Motor neuron (in vitro differentiated cells): ENCODE measurements at regions not wholly inside any gene's neighbourhood (a gene's known extent, or its start where the extent isn't known, plus 50 kb on each side); places are given as distances from the start of the nearest gene placed in this dataset.
A peak's percentile ranks its signal among the peaks of the same experiment; 100 is the strongest.

Source experiments
- ATAC-seq, 8 experiments: fragments of 200-7000 bp; cut with Tn5 transposase; replicated peaks in 6 of 8; 2 replicates each; pipeline ENCODE4 v1.8.0; 2021; ENCODE audit warnings: mild to moderate bottlenecking in 8 of 8, moderate library complexity in 8 of 8
- H3K27ac ChIP-seq, 2 donors: fragments of 250-450 bp; sonication (Bioruptor Pico); 2 replicates each; pipeline ENCODE4 v1.9.0; 2021; ENCODE audit warnings: antibody characterized with exemption in 2 of 2, mild to moderate bottlenecking in 2 of 2, moderate library complexity in 1 of 2
- H3K4me1 ChIP-seq, 2 donors: fragments of 250-450 bp; sonication (Bioruptor Pico); replicated peaks in 1 of 2; 2 replicates each; pipeline ENCODE4 v1.6.1; 2021; ENCODE audit warnings: antibody characterized with exemption in 2 of 2, mild to moderate bottlenecking in 2 of 2, moderate library complexity in 1 of 2
- H3K4me3 ChIP-seq, 5 donors: fragments of 250-450 bp; sonication (Bioruptor Pico); 2 replicates each; pipeline ENCODE4 v1.9.0; 2021; ENCODE audit warnings: antibody characterized with exemption in 5 of 5, mild to moderate bottlenecking in 5 of 5, moderate library complexity in 4 of 5
- WGBS, 10 experiments: fragments of 450-650 bp; shearing (Covaris generic); methylation state at CpG; one replicate each; pipeline ENCODE4 v1.0.0; 2022; 5-methylcytosine and 5-hydroxymethylcytosine counted together
- in situ Hi-C, 9 experiments: fragments of 400-800 bp; cut with MboI; loops; one replicate each; pipeline ENCODE4 v1.15.0; 2021; ENCODE audit warnings: low sequenced_read_pairs in 9 of 9, low pct_unique_long_range_greater_than_20kb in 2 of 9; ENCODE audit not compliant: unreplicated experiment in 9 of 9

DNA sequence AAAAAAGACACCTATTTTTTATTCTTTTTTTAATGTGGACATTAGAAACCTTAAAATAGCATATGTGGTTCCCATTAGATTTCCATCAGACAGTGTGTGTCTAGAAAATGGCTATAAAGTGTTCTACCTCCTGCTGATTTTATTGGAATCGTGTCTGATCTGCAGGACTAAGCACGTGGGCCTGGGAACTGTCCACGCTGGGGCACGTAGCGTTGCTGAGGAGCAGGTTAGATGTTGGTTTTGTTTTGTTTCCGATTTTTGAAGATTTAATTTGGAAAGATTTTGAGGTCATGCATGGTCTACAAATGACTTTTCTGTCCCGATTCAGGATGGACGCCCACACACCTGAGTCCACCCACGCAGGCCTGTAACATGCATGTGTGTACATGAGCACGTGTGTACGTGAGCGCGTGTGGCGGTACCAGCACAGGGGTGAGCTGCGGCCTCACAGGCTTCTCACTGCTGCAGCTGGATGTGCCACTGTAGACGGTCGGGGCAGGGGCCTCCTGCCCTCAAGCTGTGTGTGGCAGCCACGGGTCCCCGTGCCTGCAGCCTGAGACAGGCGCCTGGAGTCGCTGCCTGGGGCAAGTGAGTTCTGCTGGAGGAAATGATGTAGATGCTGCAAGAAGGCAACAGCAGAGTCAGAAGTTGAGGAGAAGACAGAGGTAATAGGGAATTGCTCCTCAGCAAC lies 99.7 kb upstream of the CTDP1 start:
- no peaks in the 10 kb centered on the region for H3K4me1 ChIP-seq
- no peak overlapping the region for H3K27ac ChIP-seq
- in situ Hi-C loops, result no loop called here
- WGBS, 10 experiments, result 68 to 93% (median 83%) methylated on average over 5 to 14 of the region's 21 CpGs; no CpG with 5 or more reads in 6 of the 10 experiments
- no peak overlapping the region for H3K4me3 ChIP-seq
- ATAC-seq, result no peak

DNA sequence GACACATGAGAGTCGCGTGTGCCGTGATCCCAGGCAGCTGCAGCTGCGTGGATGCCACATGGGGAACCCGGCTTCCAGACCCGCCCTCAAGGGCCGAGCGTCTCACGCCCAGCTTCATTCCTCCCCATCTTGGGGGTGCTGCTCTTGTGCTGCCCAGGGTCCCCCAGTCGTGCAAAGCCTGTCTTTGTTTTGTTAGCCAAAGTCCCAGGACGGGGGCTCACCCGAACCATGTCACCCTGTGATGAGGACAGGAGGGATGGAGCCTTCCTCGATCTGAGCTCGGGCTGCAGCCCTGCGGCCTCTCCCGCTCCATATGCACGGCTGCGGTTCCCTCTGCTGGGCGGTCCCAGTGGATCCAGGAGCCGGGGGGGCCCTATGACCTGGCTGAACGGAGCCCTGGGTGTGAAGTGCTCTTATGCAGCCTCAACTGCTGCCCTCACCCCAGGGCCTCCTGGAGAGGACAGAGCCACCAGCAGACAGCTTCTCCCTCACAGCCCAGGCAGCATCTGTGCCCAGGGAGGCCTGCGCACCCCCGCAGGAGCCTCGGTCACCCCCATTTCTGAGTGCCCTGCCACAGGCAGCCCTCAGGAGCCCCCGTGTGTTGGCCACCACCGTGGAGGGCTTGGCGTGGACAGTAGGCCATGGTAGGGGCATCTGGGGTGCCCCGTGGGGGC lies 99.0 kb upstream of the CTDP1 start:
- ATAC-seq, result peak in 1 of 8 experiments; percentile 33
- Histone ChIP-seq H3K27ac (no peak overlapping the region), H3K4me3 (no peak overlapping the region), H3K4me1 (no peaks in the 10 kb centered on the region)
- WGBS, 10 experiments, result 64 to 95% (median 85%) methylated on average over 2 to 8 of the region's 28 CpGs; no CpG with 5 or more reads in 6 of the 10 experiments
- in situ Hi-C loops, result no loop called here

DNA sequence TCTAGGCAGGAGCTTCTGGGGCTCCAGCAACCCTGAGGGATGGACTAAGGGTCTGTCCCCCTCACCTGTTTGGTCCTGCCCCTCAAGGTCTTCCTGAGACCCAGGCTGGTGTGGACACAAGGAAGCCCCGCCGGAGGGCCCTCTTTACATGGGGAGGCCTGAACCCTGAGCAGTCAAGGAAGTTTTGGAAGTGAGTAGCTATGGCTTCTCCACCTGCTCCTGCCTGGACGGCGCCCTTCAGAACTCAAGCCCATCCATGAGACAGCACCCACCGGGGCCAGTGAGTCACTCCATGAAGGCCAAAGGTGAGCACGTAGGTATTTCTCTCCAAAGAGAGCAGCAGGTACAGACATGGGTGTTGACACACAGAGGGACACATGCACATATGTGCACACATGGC lies 98.2 kb upstream of the CTDP1 start:
- no peak for ATAC-seq
- Histone ChIP-seq H3K4me1 (no peaks in the 10 kb centered on the region), H3K4me3 (no peak overlapping the region), H3K27ac (no peak overlapping the region)
- in situ Hi-C loops, result no loop called here
- 67 to 100% (median 81%) methylated on average over 1 to 6 of the region's 6 CpGs; no CpG with 5 or more reads in 6 of the 10 experiments for WGBS, 10 experiments

DNA sequence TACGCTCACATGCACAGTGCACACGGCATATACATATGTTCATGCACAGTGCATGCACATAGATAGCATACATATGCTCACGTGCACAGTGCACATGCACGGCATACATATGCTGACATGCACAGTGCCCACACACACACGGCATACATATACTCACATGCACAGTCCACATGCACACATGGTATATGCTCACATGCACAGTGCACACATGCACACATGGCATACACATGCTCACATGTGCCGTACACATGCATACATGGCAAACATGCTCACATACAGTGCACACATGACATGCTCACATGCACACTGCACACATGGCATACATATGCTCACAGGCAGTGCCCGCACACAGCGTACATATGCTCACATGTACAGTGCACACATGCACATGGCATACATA lies 97.7 kb upstream of the CTDP1 start:
- 60 to 100% (median 90%) methylated on average over 1 to 6 of the region's 8 CpGs; no CpG with 5 or more reads in 1 of the 10 experiments for WGBS, 10 experiments

DNA sequence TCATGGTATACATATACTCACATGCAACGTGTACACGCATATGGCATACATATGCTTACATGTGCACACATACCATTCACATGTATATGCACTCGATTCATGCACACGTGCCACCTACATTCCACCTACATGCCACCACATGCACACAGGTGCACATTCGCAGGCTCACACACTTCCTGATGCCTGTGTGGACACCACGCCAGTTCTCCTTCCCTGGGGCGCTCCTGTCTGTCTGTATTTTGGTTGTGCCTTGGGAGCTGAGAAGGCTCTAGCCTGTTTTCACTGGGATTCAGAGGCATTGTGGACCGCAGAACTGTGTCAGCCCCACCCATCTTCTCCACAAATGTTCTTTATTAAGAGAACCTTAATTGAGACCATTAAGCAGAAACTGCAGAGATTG lies 96.6 kb upstream of the CTDP1 start:
- Histone ChIP-seq H3K4me1 (peaks cover 0 to under 1% of the 10 kb centered on the region in 2 donors), H3K4me3 (no peak overlapping the region), H3K27ac (no peak overlapping the region)
- WGBS, 10 experiments, result 4 to 100% (median 74%) methylated on average over 2 to 6 of the region's 8 CpGs; no CpG with 5 or more reads in 4 of the 10 experiments
- ATAC-seq, result no peak
- in situ Hi-C loops, result no loop called here

More for the DNA sequence above, 97.7 kb upstream of the CTDP1 start:
- Histone ChIP-seq H3K4me3 (no peak overlapping the region), H3K27ac (no peak overlapping the region), H3K4me1 (no peaks in the 10 kb centered on the region)
- in situ Hi-C loops, result no loop called here
- ATAC-seq, result peak in 1 of 8 experiments; percentile 9

DNA sequence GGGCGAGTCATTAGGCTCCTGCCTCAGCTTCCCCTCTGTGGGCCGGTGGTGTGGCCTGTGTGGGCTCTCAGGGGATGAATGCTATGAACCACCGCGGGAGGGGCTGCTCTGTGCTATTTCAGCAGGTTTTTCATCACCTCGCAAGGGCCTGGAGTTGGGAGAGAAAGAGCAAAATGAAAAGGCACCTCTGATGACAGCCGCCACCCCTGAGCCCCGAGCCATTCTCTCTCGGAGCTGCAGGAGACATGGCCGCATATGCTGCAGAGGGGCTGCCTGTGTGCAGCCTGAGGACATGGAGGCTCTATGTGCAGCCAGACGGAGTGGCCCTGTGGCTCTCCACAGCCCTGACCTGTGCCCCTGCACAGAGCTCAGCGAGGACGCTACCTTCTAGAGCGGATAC lies 96.2 kb upstream of the CTDP1 start:
- no peak for ATAC-seq
- H3K4me1 ChIP-seq, result peaks cover 2 to 5% of the 10 kb centered on the region in 2 donors
- 0 to 100% (median 49%) methylated on average over 1 to 6 of the region's 13 CpGs; no CpG with 5 or more reads in 6 of the 10 experiments for WGBS, 10 experiments
- H3K4me3 ChIP-seq, result no peak overlapping the region
- in situ Hi-C loops, result no loop called here
- no peak overlapping the region for H3K27ac ChIP-seq

DNA sequence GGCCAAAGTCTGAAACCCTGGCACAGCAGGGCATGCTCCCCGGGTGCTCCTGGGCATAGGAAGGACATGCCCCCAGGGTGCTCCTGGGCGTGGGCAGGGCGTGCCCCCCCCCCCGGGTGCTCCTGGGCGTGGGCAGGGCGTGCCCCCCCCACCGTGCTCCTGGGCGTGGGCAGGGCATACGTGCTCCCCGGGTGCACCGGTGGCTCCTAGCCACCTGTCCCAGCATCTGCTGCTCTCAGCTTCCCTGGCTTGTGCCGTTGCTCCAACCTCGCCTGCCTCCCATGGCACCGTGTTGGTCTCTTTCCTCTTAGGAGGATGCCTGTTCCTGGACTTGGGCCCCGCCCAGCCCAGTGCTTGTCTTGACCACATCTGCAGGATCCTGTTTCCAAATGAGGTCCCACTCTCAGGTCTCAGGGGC lies 95.6 kb upstream of the CTDP1 start:
- WGBS, 10 experiments, result 72% methylated on average over 3 of the region's 15 CpGs; no CpG with 5 or more reads in 9 of the 10 experiments
- Histone ChIP-seq H3K27ac (no peak overlapping the region), H3K4me1 (peaks cover 8 to 11% of the 10 kb centered on the region in 2 donors), H3K4me3 (no peak overlapping the region)
- in situ Hi-C loops, result no loop called here
- ATAC-seq, result no peak

DNA sequence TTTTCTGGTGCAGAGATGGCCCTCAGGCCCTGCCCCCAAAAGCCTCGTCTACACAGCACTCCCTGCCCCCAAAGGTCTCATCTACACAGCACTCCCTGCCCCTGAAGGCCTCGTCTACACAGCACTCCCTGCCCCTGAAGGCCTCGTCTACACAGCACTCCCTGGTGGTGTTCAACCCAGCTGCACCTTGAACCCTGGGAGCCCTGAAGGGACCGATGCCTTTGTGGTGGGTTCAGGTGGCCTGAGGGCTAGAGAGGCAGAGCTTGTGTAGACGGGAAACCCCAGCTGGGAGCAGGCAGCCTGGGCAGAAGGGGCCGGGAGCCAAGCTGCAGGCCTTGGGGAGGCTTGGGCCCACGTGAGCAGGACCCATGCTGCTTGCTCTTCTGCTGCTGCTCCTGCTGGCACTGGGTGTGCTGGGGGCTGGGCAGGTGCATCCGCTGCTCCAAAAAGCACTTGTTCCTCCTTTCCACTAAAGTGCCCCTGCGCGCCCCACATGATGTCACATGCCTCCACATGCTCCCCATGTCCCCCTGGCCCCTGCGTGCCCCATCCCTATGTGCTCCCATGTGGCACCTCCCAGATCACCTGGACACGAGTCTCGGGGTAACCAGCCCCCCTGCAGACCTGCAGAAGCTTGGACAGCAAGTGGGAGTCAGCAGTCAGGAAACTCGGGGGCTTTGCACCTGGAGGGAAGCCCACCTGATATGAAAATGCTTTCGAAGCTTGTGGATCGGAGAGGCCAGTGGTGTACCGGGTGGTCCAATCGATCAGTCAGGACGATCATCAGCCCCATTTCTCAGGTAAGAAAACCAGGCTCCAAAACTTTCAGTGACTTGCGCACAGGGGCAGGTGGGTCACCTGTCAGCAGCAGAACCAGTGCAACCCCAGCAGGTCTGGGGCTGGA lies 94.9 kb upstream of the CTDP1 start:
- Histone ChIP-seq H3K4me3 (no peak overlapping the region), H3K4me1 (peaks cover 11 to 16% of the 10 kb centered on the region in 2 donors), H3K27ac (no peak overlapping the region)
- in situ Hi-C loops, result no loop called here
- no peak for ATAC-seq
- 0 to 100% (median 60%) methylated on average over 1 to 3 of the region's 20 CpGs; no CpG with 5 or more reads in 5 of the 10 experiments for WGBS, 10 experiments

DNA sequence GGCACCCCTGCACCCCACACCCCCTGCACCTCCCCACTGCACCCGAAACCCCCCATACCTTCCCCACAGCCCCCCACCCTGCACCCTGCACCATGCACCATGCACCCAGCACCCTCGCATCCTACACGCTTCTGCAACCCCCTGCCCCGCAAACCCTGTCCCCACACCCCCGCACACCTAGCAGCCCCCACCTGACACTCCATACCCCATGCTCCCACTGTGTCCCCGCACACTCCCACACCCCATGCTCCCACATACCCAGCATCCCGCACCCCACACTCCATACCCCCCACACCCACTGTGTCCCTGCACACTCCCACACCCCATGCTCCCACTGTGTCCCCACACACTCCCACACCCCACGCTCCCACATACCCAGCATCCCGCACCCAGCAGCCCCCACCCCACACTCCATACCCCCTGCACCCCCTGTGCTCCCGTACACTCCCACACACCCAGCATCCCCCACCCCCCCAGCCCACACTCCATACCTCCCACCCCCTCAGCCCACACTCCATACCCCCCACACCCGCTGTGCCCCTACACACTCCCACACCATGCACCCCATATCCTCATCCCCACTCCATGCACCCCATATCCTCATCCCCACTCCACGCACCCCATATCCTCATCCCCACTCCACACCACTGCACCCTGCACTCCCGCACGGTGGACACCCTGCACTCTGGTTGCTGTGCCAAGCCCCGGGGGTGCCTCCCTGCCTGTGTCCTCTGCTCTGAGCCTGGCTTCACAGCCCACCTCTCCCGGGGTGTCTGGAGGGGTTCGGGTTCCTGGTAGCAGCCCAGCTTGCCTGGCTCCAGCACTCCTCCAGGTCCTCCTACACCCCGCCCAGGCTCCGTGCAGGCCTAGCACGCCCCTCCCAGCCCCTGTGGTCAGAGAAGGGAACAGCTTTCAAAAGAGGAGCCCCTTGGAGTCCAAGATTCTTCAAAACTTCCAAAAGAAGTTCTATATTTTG lies 93.9 kb upstream of the CTDP1 start:
- Histone ChIP-seq H3K4me3 (no peak overlapping the region), H3K4me1 (peaks cover 12 to 22% of the 10 kb centered on the region in 2 donors), H3K27ac (no peak overlapping the region)
- WGBS, 10 experiments, result no CpG with 5 or more reads among the region's 20 CpGs
- ATAC-seq, result no peak
- in situ Hi-C loops, result no loop called here

DNA sequence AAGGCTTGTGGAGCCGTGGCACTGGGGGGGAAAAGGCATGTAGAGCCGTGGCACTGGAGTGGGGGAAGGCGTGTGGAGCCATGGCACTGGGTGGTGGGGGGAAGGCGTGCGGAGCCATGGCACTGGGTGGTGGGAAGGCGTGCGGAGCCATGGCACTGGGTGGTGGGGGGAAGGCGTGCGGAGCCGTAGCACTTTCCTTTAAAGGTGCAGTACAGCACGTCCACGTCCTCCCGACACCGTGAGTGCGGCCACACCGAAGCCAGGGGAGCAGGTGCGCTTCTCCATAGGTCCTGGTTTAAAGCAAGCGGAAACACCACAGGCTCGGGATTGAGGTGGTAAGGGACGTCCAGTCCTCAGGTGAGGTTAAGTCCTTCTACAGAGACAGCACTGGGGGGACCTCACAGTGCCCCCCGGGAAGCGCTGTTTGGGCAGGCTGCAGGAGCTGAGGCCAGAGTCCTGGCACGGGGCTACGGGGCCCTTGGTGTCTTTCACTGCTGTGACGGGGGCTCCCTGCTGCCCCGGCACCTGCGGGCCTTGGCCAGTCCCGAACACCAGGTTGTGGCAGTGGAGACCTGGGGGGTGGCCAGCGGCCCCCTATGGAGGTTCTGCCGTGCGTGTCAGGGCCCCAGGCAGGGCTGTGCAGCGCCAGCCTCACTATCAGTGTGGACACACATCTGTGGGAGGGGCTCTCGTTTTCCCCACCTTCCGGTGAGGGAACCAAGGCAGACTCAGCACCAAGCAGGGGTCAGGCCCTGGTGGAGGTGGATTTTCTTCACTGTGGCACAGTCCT lies 93.0 kb upstream of the CTDP1 start:
- 75 to 90% (median 89%) methylated on average over 2 to 3 of the region's 34 CpGs; no CpG with 5 or more reads in 7 of the 10 experiments for WGBS, 10 experiments
- H3K27ac ChIP-seq, result no peak overlapping the region
- ATAC-seq, result no peak
- H3K4me3 ChIP-seq, result no peak overlapping the region
- in situ Hi-C loops, result no loop called here
- H3K4me1 ChIP-seq, result peaks cover 15 to 27% of the 10 kb centered on the region in 2 donors

DNA sequence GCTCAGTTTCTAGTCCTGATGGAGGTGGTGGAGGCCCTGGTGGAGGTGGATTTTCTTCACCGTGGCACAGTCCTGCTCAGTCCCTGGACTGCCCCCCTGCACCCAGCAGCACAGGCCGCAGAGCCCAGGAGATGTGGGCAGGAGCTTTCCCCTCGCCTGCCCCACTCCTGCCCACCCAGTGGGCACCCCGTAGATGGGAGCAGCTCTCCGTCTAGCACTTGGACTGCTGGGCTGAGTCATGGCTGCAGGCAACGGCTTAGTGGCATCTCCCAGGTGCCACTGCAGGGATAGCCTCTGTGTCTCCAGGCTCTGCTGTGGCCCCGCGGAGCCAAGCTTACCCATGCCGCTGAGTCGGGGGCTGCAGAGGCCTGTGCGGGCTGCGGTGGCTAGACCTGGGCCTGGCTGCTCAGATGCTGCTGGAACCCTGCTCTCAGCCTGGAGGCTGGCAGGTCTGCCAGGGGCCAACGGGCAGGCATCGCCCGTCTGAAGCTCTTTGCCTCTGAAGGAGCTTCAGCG lies 92.3 kb upstream of the CTDP1 start:
- in situ Hi-C loops, result no loop called here
- WGBS, 10 experiments, result 97 to 100% methylated on average over 1 to 9 of the region's 16 CpGs; no CpG with 5 or more reads in 8 of the 10 experiments
- Histone ChIP-seq H3K27ac (no peak overlapping the region), H3K4me1 (peaks cover 15 to 27% of the 10 kb centered on the region in 2 donors), H3K4me3 (no peak overlapping the region)
- ATAC-seq, result no peak
